SK-N-SH treated with all-trans-retinoic acid at 6 μM for 48 hours (cell line): ENCODE measurements at regions not wholly inside any gene's neighbourhood (a gene's known extent, or its start where the extent isn't known, plus 50 kb on each side); places are given as distances from the start of the nearest gene placed in this dataset.

ENCODE experiments used
- ATAC-seq: fragments of 200-7000 bp; cut with Tn5 transposase; 3 replicates; pipeline ENCODE4 v1.9.1; 2020; ENCODE audit warnings: mild to moderate bottlenecking, moderate library complexity
- BACH2 ChIP-seq: fragments of 250-450 bp; sonication (Bioruptor Pico); IDR thresholded peaks from 2 replicates; pipeline ENCODE4 v1.9.0; 2021; ENCODE audit warnings: mild to moderate bottlenecking, borderline replicate concordance
- CREB5 ChIP-seq: fragments of 250-450 bp; sonication (Bioruptor Pico); IDR thresholded peaks from 2 replicates; pipeline ENCODE4 v1.5.1; 2020; ENCODE audit warnings: low read depth, mild to moderate bottlenecking, moderate library complexity
- CSDC2 ChIP-seq: fragments of 250-450 bp; sonication (Bioruptor Pico); IDR thresholded peaks from 2 replicates; pipeline ENCODE4 v1.5.0; 2020; ENCODE audit warnings: mild to moderate bottlenecking, moderate library complexity
- CSRNP3 ChIP-seq: fragments of 250-450 bp; sonication (Bioruptor Pico); IDR thresholded peaks from 2 replicates; pipeline ENCODE4 v1.5.1; 2021; ENCODE audit warnings: mild to moderate bottlenecking, moderate library complexity
- ESRRG ChIP-seq: fragments of 250-450 bp; sonication (Bioruptor Pico); IDR thresholded peaks from 2 replicates; pipeline ENCODE4 v1.6.1; 2021; ENCODE audit warnings: mild to moderate bottlenecking
- GLIS3 ChIP-seq: fragments of 250-450 bp; sonication (Bioruptor Pico); IDR thresholded peaks from 2 replicates; pipeline ENCODE4 v1.5.0; 2020; ENCODE audit warnings: mild to moderate bottlenecking, moderate library complexity
- ISL1 ChIP-seq: fragments of 250-450 bp; sonication (Bioruptor Pico); IDR thresholded peaks from 2 replicates; pipeline ENCODE4 v2.1.2; 2022; ENCODE audit warnings: mild to moderate bottlenecking, moderate library complexity
- PATZ1 ChIP-seq: fragments of 250-450 bp; sonication (Bioruptor Pico); IDR thresholded peaks from 2 replicates; pipeline ENCODE4 v1.8.0; 2020; ENCODE audit warnings: mild to moderate bottlenecking, moderate library complexity, borderline replicate concordance
- POU6F1 ChIP-seq: fragments of 250-450 bp; sonication (Bioruptor Pico); IDR thresholded peaks from 2 replicates; pipeline ENCODE4 v1.8.0; 2021; ENCODE audit warnings: low read depth, mild to moderate bottlenecking, moderate library complexity, borderline replicate concordance
- PPARA ChIP-seq: fragments of 250-450 bp; sonication (Bioruptor Pico); IDR thresholded peaks from 2 replicates; pipeline ENCODE4 v1.5.0; 2020; ENCODE audit warnings: mild to moderate bottlenecking, borderline replicate concordance
- RARB ChIP-seq: fragments of 250-450 bp; sonication (Bioruptor Pico); IDR thresholded peaks from 2 replicates; pipeline ENCODE4 v1.8.0; 2021; ENCODE audit warnings: mild to moderate bottlenecking, moderate library complexity
- SNAI2 ChIP-seq: fragments of 250-450 bp; sonication (Bioruptor Pico); IDR thresholded peaks from 2 replicates; pipeline ENCODE4 v1.5.0; 2020; ENCODE audit warnings: mild to moderate bottlenecking, moderate library complexity
- TCF4 ChIP-seq: fragments of 250-450 bp; sonication (Bioruptor Pico); IDR thresholded peaks from 2 replicates; pipeline ENCODE4 v1.8.0; 2021; ENCODE audit warnings: mild to moderate bottlenecking, moderate library complexity, borderline replicate concordance
- TSHZ2 ChIP-seq: fragments of 250-450 bp; sonication (Bioruptor Pico); IDR thresholded peaks from 2 replicates; pipeline ENCODE4 v1.5.0; 2020; ENCODE audit warnings: mild to moderate bottlenecking, moderate library complexity
- ZFP3 ChIP-seq: fragments of 250-450 bp; sonication (Bioruptor Pico); IDR thresholded peaks from 2 replicates; pipeline ENCODE4 v1.5.0; 2020; ENCODE audit warnings: mild to moderate bottlenecking, moderate library complexity
- ZFP30 ChIP-seq: fragments of 450-650 bp; formaldehyde crosslinking; IDR thresholded peaks from 2 replicates; pipeline ENCODE4 v1.5.0; 2022; ENCODE audit warnings: mild to moderate bottlenecking, moderate library complexity
- ZNF565 ChIP-seq: fragments of 450-650 bp; formaldehyde crosslinking; conservative IDR thresholded peaks from 2 replicates; pipeline ENCODE4 v1.5.0; 2020; ENCODE audit warnings: low read depth, mild to moderate bottlenecking, moderate library complexity
- ZNF70 ChIP-seq: fragments of 450-650 bp; formaldehyde crosslinking; IDR thresholded peaks from 2 replicates; pipeline ENCODE4 v1.5.0; 2020; ENCODE audit warnings: mild to moderate bottlenecking, moderate library complexity
- ZNF8 ChIP-seq: fragments of 450-650 bp; formaldehyde crosslinking; IDR thresholded peaks from 2 replicates; pipeline ENCODE4 v1.5.0; 2020; ENCODE audit warnings: mild to moderate bottlenecking, moderate library complexity

GRCh38 chr13:111874981-111875380, 192.0 kb upstream of the SOX1 start (continued):
- TF ChIP-seq POU6F1 (no peak), ZFP30 (CRISPR knock-in tag) (no peak), ISL1 (CRISPR knock-in tag) (no peak)

- no peak for ATAC-seq
- no peak for TF ChIP-seq SNAI2 (CRISPR knock-in tag)
- no peak for TF ChIP-seq PPARA (CRISPR knock-in tag)
- TF ChIP-seq ZFP30 (CRISPR knock-in tag) = no peak
- TF ChIP-seq GLIS3 = no peak
- TF ChIP-seq PATZ1 (CRISPR knock-in tag) = no peak
- TF ChIP-seq ZNF70 = no peak
- no peak for TF ChIP-seq ISL1 (CRISPR knock-in tag)
- TF ChIP-seq ESRRG = no peak
- TF ChIP-seq ZNF565 (CRISPR knock-in tag) = no peak
- TF ChIP-seq ZNF8 = no peak
- no peak for TF ChIP-seq CSRNP3 (CRISPR knock-in tag)
- no peak for TF ChIP-seq POU6F1
- TF ChIP-seq RARB (CRISPR knock-in tag) = no peak
- no peak for TF ChIP-seq TCF4 (CRISPR knock-in tag)
- no peak for TF ChIP-seq ZFP3
- no peak for TF ChIP-seq CSDC2 (CRISPR knock-in tag)
- no peak for TF ChIP-seq CREB5 (CRISPR knock-in tag)
- TF ChIP-seq TSHZ2 (CRISPR knock-in tag) = no peak
These were observed 191.0 kb upstream of the SOX1 start for GRCh38 chr13:111875915-111876314.

- ATAC-seq = no peak
- TF ChIP-seq BACH2 (no peak), CSDC2 (CRISPR knock-in tag) (no peak), ESRRG (no peak), ZNF565 (CRISPR knock-in tag) (no peak), TCF4 (CRISPR knock-in tag) (no peak), PPARA (CRISPR knock-in tag) (no peak), RARB (CRISPR knock-in tag) (no peak), ISL1 (CRISPR knock-in tag) (no peak)
These were observed 190.4 kb upstream of the SOX1 start for GRCh38 chr13:111876506-111876905.
